Lower lobe of right lung (tissue), 2 donors: ENCODE measurements at regions not wholly inside any gene's neighbourhood (a gene's known extent, or its start where the extent isn't known, plus 50 kb on each side); places are given as distances from the start of the nearest gene placed in this dataset.

ENCODE experiments used
- ATAC-seq, 2 donors: fragments of 200-7000 bp; cut with Tn5 transposase; one replicate each; pipeline ENCODE4 v1.9.1; 2020 to 2022; ENCODE audit warnings: mild to moderate bottlenecking in 2 of 2, moderate library complexity in 2 of 2
- DNase-seq: peaks from one replicate; pipeline ENCODE4 v3.0.0-alpha.2; 2020
- H3K27ac ChIP-seq: fragments of 200-600 bp; one replicate; pipeline ENCODE4 v1.8.0; 2022
- H3K27me3 ChIP-seq: fragments of 200-600 bp; one replicate; pipeline ENCODE4 v1.8.0; 2022; ENCODE audit warnings: low read depth
- H3K36me3 ChIP-seq: fragments of 200-600 bp; one replicate; pipeline ENCODE4 v1.8.0; 2022; ENCODE audit warnings: mild to moderate bottlenecking
- H3K4me1 ChIP-seq: fragments of 200-600 bp; one replicate; pipeline ENCODE4 v1.8.0; 2022
- H3K4me3 ChIP-seq: fragments of 200-600 bp; one replicate; pipeline ENCODE4 v1.8.0; 2022; ENCODE audit warnings: mild to moderate bottlenecking
- H3K9me3 ChIP-seq: fragments of 200-600 bp; one replicate; pipeline ENCODE4 v1.8.0; 2022
- CTCF ChIP-seq: fragments of 200-600 bp; IDR thresholded peaks from one replicate; pipeline ENCODE4 v1.8.0; 2022; ENCODE audit warnings: antibody characterized with exemption, mild to moderate bottlenecking
- intact Hi-C: fragments of 100-400 bp; cut with DNase I; formaldehyde crosslinking; loops from one replicate; pipeline ENCODE4 v1.11.0; 2022
- donor health status: DM: no; HTN: yes; CAD: no; lungs with severe emphysema.

DNA sequence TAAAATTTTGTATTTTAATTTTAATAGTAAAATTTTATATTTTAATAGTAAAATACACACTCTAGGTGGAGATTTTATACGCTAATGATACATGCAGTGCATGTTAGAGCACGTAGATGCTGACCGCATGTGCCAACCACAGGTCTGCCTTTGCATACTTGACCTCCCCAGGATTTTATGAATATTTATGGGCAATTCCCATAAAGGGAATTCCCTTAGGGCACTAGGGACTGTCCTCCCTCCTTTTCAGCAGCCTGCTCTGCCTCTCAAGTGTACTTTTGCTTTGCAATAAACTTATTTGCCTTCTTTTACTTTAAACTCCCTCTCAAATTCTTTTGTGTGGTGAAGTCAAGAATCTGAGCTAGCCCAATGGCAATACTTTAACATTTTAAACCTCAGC, 217.7 kb upstream of the CDH8 start:
- no peak for TF ChIP-seq CTCF
- DNase-seq (no peak), ATAC-seq (no peak)
- Histone ChIP-seq H3K27me3 (no peaks in the 10 kb centered on the region), H3K4me1 (no peaks in the 10 kb centered on the region), H3K27ac (no peak overlapping the region), H3K36me3 (no peaks in the 10 kb centered on the region), H3K4me3 (no peak overlapping the region), H3K9me3 (no peaks in the 10 kb centered on the region)
- intact Hi-C loops: no loop called here

DNA sequence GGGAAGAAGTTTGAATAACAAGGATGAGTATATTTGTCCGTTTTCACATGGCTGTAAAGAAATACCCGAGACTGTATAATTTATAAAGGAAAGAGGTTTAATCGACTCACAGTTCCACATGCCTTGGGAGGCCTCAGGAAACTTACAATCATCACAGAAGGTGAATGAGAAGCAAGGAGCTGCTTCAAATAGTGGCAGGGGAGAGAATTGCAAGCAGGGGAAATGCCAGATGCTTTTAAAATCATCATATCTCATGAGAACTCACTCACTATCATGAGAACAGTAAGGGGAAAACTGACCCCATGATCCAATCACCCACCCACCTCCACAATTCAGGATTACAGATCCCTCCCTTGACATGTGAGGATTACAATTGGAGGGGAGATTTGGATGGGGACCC, 212.8 kb upstream of the CDH8 start:
- H3K27ac ChIP-seq: no peak overlapping the region
- ATAC-seq (no peak), DNase-seq (no peak)
- H3K4me3 ChIP-seq: no peak overlapping the region
- no peaks in the 10 kb centered on the region for H3K4me1 ChIP-seq
- intact Hi-C loops: no loop called here
- no peaks in the 10 kb centered on the region for H3K9me3 ChIP-seq
- H3K27me3 ChIP-seq: no peaks in the 10 kb centered on the region
- TF ChIP-seq CTCF: no peak
- no peaks in the 10 kb centered on the region for H3K36me3 ChIP-seq

- Histone ChIP-seq H3K27ac (no peak overlapping the region), H3K9me3 (no peaks in the 10 kb centered on the region), H3K27me3 (no peaks in the 10 kb centered on the region), H3K4me1 (no peaks in the 10 kb centered on the region), H3K4me3 (no peak overlapping the region), H3K36me3 (no peaks in the 10 kb centered on the region)
- DNase-seq: no peak
- intact Hi-C loops: no loop called here
- no peak for TF ChIP-seq CTCF
- ATAC-seq: no peak
Measured at GRCh38 chr16:62240722-62241121, 204.5 kb upstream of the CDH8 start.

DNA sequence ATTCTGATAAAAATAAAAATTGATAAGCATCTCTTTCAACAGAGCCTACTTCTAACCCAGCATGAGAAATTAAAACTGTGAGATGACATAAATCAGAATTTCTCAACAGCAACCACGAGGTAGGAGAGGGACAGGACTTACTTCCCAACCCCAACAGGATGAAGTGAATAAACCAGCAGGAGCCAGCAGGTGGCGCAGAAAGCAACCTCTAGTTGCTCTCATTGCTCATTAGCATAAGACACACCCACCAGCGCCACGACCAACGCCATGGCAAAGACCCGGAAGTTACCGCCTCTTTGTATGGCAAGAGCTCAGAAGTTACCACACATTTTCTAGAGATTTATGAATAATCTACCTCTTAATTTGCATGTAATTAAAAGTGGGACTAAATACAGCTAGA, 189.4 kb upstream of the CDH8 start:
- Histone ChIP-seq H3K36me3 (no peaks in the 10 kb centered on the region), H3K27me3 (no peaks in the 10 kb centered on the region), H3K4me3 (no peak overlapping the region), H3K4me1 (no peaks in the 10 kb centered on the region), H3K9me3 (no peaks in the 10 kb centered on the region), H3K27ac (no peak overlapping the region)
- ATAC-seq (peak; percentile 77 to 90), DNase-seq (peak; percentile 77)
- intact Hi-C loops: no loop called here
- peak; percentile 34 for TF ChIP-seq CTCF

- no peaks in the 10 kb centered on the region for H3K36me3 ChIP-seq
- H3K4me3 ChIP-seq: no peak overlapping the region
- TF ChIP-seq CTCF: no peak
- H3K4me1 ChIP-seq: no peaks in the 10 kb centered on the region
- intact Hi-C loops: no loop called here
- no peaks in the 10 kb centered on the region for H3K9me3 ChIP-seq
- DNase-seq: no peak
- H3K27ac ChIP-seq: no peak overlapping the region
- no peak for ATAC-seq
- no peaks in the 10 kb centered on the region for H3K27me3 ChIP-seq
Measured at GRCh38 chr16:62224646-62225209, 188.5 kb upstream of the CDH8 start.

GRCh38 chr16:62216837-62217236, 180.6 kb upstream of the CDH8 start:
- Histone ChIP-seq H3K27ac (no peak overlapping the region), H3K36me3 (no peaks in the 10 kb centered on the region), H3K27me3 (no peaks in the 10 kb centered on the region), H3K4me1 (no peaks in the 10 kb centered on the region), H3K9me3 (no peaks in the 10 kb centered on the region), H3K4me3 (no peak overlapping the region)
- ATAC-seq (no peak), DNase-seq (no peak)
- intact Hi-C loops: no loop called here
- no peak for TF ChIP-seq CTCF
